ENCODE measurements at regions not wholly inside any gene's neighbourhood (a gene's known extent, or its start where the extent isn't known, plus 50 kb on each side); places are given as distances from the start of the nearest gene placed in this dataset.

GRCh38 chr15:95645791-95646338 is 684.6 kb upstream of the NR2F2 start:
- DNase-seq: no peak

GRCh38 chr15:95646484-95647273 is 683.8 kb upstream of the NR2F2 start:
- DNase-seq: no peak

DNA sequence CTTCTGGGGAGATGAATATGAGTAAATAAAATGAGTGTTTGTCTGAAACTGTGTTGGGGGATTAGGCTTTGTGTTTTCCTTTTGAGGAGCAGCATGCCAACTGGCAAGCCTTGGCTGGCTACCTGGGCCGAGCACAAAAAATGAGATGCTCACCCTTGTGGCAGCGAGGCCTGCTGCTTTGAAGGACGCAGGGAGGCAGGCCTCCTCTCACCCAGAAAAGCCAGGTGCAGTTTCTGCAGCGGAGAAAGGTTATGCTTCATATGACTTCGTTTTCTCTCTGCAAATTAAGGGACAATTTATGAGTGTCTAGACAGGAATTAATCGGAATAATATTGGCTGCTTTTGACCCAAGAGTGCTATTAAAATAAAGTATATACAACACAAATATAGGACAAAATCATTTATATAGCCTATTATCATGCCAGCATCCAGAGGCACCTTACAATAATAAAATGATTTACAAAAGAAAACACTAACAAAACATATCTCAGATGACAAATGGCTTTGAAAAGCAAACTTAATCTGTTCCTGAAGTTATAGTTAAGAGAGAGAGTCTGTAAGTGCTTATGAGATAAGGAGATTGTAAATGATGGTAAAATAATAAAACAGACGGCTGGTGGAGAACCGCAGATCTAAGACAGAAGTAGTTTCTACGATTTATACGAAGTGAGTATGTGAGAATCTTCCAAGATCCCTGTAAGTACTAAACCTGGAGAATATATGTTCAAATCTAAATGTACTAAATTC is 682.8 kb upstream of the NR2F2 start:
- no peak for DNase-seq

- no peak for DNase-seq
Measured at GRCh38 chr15:95653361-95653805, 677.1 kb upstream of the NR2F2 start.

- DNase-seq: no peak
Measured at GRCh38 chr15:95655089-95655607, 675.4 kb upstream of the NR2F2 start.

DNA sequence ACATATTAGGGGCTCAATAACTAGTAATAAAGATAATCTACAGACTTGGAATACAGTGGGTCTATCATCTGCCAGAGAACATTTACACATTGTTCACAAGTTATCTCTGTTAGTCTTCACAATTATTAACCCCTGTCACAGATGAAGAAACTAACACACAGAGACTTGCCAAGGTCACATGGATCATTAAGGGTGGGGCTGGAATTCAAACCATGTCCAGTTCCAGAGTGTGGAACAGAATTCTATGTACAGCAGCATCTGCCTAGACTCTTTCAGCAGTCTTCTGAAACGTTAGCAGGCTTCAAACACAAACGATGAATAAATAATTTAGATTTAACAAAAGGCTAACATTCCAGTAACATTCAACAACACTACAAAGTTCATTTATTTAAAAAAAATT is 673.9 kb upstream of the NR2F2 start:
- no peak for DNase-seq

DNA sequence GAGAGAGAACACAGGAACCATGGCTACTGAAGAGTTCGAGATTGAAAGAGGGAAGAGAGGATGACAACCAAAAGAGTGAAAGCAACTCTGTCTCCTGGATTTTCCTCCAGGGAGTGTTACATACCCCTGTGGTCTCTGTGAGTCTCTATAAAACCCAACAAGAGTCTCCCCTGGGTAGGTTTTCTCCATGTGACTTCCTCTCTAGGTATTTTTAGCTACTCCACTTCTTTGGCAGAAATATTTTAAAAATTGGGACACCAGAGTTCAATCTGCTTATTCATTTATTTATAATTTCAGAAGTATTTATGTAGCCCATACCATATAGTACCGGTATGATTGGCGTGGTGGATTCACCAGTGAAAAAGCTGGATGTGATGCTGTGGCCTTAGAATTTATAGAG is 671.7 kb upstream of the NR2F2 start:
- DNase-seq: no peak

DNA sequence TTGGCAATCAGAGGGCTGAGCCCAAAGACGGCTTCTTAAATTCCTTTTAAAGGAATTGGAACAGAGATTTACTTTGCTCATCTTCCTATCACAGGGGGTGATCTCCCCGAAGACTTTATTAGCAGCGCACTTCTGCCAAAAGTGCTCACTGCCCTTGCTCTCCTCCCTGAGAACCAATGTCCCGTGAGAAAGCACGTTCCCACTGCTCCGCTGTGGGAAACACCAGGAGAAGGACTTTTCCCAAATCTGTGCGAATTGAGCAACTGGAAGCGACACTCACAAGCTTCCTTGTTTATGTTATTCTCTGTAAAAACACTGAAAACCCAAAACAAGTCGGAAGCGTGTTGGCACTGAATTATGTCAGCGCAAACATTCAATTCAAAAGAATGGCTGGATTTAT is 670.8 kb upstream of the NR2F2 start:
- no peak for DNase-seq

- DNase-seq: no peak
Measured at GRCh38 chr15:95662638-95663037, 667.9 kb upstream of the NR2F2 start.

DNA sequence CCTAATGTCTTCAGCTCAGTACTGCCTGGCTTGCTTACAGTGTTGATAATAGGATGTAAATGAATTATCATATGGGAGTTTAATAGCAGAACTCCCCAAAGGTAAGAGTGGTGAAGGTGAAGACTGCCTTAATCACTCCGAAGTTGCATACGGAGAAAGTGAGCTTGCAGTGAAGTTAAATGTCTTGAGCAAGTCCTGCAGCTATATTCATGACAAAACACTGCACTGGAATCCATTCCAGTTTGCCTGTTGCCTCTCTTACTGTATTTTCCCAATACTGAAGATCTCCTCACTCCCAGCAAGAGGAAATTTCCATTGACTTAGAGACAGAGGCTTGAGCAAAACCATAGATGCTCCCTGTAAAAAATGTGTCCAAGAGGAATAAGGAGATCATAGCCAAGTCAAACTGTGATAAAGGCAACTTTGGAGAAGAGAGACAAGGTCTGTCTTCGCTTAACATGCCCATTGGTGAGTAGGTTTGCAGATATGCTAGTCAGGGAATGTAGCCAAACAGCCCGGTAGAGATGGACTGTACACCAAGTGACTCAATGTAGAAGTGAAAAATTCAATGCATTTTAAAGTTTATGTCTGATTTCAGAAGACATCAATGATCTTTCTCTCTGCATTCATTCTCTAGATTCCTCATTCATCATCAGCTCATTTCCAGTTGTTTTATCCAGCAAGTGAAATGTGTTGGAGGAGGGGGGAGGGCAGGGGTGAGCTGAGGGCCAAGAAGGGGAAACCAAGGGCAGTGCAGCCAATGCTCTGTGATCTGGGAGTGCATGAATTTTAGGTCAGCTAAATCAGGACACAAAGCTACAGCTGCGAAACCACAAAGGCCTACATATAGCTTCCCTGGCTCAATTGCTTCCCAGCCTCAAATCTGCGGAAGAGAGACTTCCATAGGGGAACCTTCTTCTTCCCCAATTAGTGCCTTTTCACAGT is 667.1 kb upstream of the NR2F2 start:
- DNase-seq: no peak

DNA sequence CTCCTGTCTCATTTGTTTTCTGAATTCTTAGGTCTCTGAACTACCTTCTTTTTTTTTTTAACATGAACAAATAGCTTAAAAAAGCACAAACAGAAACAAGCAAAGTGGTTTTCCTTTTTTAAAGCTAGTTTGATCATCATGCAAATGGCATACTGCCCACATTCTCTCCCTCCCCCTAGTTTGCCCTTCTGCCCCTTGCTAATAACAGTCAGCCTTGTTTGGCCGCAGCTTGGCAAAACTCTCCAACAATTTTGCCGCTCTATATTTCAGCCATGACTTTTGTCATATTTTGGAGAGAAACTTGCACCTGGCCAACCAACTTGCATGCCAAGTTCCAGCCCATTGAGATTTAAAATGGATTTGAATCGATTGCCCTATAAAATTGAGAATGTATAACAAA is 666.0 kb upstream of the NR2F2 start:
- DNase-seq: no peak

DNA sequence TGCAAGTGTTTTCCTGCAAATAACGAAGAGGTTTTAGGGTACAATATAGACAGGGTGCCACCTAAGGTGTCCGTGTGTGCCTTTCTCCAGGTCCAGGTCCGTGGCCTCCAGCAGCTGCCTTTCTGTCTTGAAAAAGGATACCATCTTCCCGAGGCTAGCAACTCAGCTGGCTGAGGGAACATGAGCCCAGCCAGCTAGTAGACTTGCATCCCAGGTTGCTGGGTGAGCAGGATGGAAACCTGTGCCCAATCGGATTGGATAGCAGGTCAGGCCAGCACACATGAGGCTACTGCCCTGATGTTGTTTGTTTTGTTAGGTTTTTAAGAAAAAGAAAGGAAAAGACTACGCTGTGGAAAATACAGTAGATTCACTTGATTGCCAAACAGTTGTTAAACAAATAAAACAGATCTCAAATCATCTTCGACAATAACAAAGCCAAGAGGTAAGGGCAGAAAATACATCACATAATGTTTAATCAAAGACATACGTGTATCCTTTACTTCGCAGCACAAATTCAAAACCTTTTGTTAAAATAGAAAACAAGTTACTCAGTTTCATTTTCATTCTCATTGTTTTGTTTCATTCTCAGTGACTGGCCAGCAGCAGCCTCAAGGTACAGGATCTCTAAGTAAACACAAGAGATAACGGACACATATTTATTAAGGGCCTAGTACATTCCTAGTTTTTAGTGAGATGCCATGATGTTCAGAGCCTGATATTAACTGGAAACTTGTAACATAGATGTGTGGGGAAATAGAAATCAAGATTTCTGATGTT is 661.2 kb upstream of the NR2F2 start:
- DNase-seq: no peak

GRCh38 chr15:95674031-95674430 is 656.5 kb upstream of the NR2F2 start:
- no peak for DNase-seq

DNA sequence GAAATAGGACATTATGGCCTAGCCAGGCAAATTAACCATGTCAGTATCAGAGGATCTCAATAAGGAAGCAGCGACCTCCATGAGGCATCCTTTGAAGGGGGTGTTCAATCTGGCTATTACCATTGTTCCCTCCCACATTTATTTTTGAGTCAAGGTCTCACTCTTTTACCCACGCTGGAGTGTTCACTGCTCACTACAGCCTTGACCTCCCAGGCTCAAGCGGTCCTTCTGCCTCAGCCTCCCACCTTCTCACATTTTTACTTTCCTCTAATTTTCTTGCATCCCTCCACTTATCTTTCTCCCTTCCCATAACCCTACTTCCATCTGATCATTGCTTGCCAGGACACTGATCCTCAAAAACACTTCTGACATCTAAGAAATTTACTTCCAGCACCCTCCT is 654.0 kb upstream of the NR2F2 start:
- no peak for DNase-seq

- no peak for DNase-seq
Measured at GRCh38 chr15:95679847-95680582, 650.5 kb upstream of the NR2F2 start.

DNA sequence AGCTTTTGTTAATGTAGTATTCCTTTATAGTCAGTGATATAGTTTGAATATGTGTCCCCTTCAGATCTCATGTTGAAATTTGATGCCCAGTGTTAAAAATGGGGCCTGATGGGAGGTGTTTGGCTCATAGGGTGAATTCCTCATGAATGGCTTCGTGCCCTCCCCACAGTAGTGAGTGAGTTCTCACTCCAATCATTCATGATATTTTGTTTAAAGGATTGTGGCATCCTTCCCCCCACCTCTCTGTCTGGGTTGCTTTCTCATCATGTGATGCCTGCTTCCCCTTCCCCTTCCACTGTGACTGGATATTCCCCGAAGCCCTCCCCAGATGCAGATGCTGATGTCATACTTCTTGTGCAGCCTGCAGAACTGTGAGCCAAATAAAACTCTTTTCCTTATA is 649.8 kb upstream of the NR2F2 start:
- no peak for DNase-seq

DNA sequence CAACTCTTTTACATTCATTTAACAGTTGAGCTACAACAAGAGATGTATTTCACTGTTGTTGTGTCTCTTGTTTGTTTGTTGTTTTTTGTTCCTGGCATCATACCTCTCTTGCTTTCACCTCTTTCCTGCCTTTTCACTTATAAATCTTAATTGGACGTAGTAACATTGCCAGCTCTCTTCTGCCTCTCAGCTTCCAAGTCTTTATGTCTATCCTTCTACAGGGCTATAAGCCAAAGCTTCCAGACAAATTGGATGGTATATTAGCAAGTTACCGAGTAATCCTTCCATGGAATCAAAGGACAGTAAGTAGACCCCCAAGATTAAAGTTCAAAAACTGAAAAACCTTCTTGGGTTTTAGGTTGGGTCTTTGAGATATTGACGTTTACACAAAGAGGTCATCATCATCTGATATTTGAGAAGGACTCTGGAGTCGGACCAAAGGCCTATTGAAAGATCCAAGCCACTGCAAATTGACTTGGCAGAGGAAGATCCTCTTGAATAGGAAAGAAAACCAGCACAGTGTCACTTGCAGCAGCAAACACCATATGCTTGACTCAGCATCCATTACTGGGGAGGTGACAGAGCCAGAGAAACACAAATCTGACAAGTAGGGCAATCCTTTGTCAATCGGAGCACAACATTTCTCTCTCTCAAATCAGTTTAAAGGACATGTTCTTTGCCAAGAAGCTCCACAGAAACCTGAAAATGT is 648.5 kb upstream of the NR2F2 start:
- no peak for DNase-seq

GRCh38 chr15:95684126-95684525 is 646.4 kb upstream of the NR2F2 start:
- DNase-seq: no peak

- DNase-seq: no peak
Measured at GRCh38 chr15:95684693-95685115, 645.8 kb upstream of the NR2F2 start.

GRCh38 chr15:95687061-95687460 is 643.4 kb upstream of the NR2F2 start:
- no peak for DNase-seq
